PFSK-1 (cell line): ENCODE measurements at regions not wholly inside any gene's neighbourhood (a gene's known extent, or its start where the extent isn't known, plus 50 kb on each side); places are given as distances from the start of the nearest gene placed in this dataset.

Source experiments
- POLR2AphosphoS5 ChIP-seq: IDR thresholded peaks from 2 replicates; pipeline ENCODE4 v1.6.1; 2012; ENCODE audit warnings: low read depth, mild to moderate bottlenecking, control low read depth, low read length, moderate library complexity
- SIN3A ChIP-seq: IDR thresholded peaks from 2 replicates; pipeline ENCODE4 v1.6.1; 2012; ENCODE audit warnings: mild to moderate bottlenecking, low read length, moderate library complexity, borderline replicate concordance; ENCODE audit not compliant: insufficient read depth
- TAF1 ChIP-seq: IDR thresholded peaks from 2 replicates; pipeline ENCODE4 v1.6.1; 2012; ENCODE audit warnings: low read length, control low read depth, borderline replicate concordance; ENCODE audit not compliant: insufficient read depth

DNA sequence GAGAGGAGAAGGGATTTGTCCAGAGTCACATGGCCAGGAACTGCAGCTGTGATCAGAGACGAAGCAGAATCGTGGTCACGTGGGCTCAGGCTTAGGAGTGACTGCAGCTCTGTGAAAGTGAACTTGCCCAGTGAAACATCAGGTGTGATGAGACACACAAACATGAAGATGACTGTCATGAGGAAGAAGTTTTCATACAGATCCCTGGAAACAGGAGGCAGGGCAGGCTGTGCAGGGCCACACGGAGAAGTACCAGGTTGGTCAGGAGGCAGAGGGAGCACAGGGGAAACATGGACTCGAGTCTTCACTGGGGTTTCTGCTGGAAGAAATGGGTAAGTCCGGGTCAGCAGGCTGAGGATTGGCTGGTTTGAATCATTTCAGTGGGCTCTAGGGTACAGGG, 64.1 kb downstream of the BARX1 start:
- TF ChIP-seq POLR2AphosphoS5, result no peak
- no peak for TF ChIP-seq TAF1
- no peak for TF ChIP-seq SIN3A
